ENCODE measurements at regions not wholly inside any gene's neighbourhood (a gene's known extent, or its start where the extent isn't known, plus 50 kb on each side); places are given as distances from the start of the nearest gene placed in this dataset.

- TF ChIP-seq CTCF (conservative IDR thresholded peaks at IDR 0.05; ENCODE audit: low read length), result no peak
- no peak for TF ChIP-seq EZH2phosphoT487 (IDR thresholded peaks at IDR 0.05; ENCODE audit: borderline replicate concordance)
- no peak overlapping the region for H3K4me2 ChIP-seq (ENCODE audit: low read depth, low read length, poor library complexity, severe bottlenecking)
- no peak overlapping the region for H3K9ac ChIP-seq (ENCODE audit: low read depth, low read length, poor library complexity, severe bottlenecking)
- no peaks in the 10 kb centered on the region for H4K20me1 ChIP-seq (ENCODE audit: insufficient read depth, low read length, poor library complexity, severe bottlenecking)
- H3K4me1 ChIP-seq (ENCODE audit: insufficient read depth, low read length, poor library complexity, severe bottlenecking), result no peaks in the 10 kb centered on the region
- no peaks in the 10 kb centered on the region for H3F3A ChIP-seq (ENCODE audit: low read depth)
- H3K36me3 ChIP-seq (ENCODE audit: insufficient read depth, low read length), result no peaks in the 10 kb centered on the region
- H3K9me2 ChIP-seq (replicated peaks; ENCODE audit: low read depth, low read length), result no peaks in the 10 kb centered on the region
- no peak overlapping the region for H2AFZ ChIP-seq (ENCODE audit: low read length)
- H3K27me3 ChIP-seq (ENCODE audit: insufficient read depth, low read length, poor library complexity, severe bottlenecking), result no peaks in the 10 kb centered on the region
- H3K9me3 ChIP-seq (ENCODE audit: insufficient read depth, low read depth, low read length), result no peaks in the 10 kb centered on the region
- H3K4me3 ChIP-seq (ENCODE audit: low read length, poor library complexity, severe bottlenecking), result no peak overlapping the region
- H3K79me2 ChIP-seq (ENCODE audit: insufficient read depth, low read length), result no peaks in the 10 kb centered on the region
Measured at GRCh38 chr12:115457798-115458197, 773.8 kb upstream of the TBX3 start.

- no peak overlapping the region for H2AFZ ChIP-seq (ENCODE audit: low read length)
- H3K4me3 ChIP-seq (ENCODE audit: low read length, poor library complexity, severe bottlenecking), result no peak overlapping the region
- no peaks in the 10 kb centered on the region for H4K20me1 ChIP-seq (ENCODE audit: insufficient read depth, low read length, poor library complexity, severe bottlenecking)
- H3K4me2 ChIP-seq (ENCODE audit: low read depth, low read length, poor library complexity, severe bottlenecking), result no peak overlapping the region
- no peak overlapping the region for H3K9ac ChIP-seq (ENCODE audit: low read depth, low read length, poor library complexity, severe bottlenecking)
- H3K36me3 ChIP-seq (ENCODE audit: insufficient read depth, low read length), result no peaks in the 10 kb centered on the region
- H3K9me3 ChIP-seq (ENCODE audit: insufficient read depth, low read depth, low read length), result no peaks in the 10 kb centered on the region
- H3K27me3 ChIP-seq (ENCODE audit: insufficient read depth, low read length, poor library complexity, severe bottlenecking), result no peaks in the 10 kb centered on the region
- H3K4me1 ChIP-seq (ENCODE audit: insufficient read depth, low read length, poor library complexity, severe bottlenecking), result no peaks in the 10 kb centered on the region
- H3K9me2 ChIP-seq (replicated peaks; ENCODE audit: low read depth, low read length), result no peaks in the 10 kb centered on the region
- TF ChIP-seq EZH2phosphoT487 (IDR thresholded peaks at IDR 0.05; ENCODE audit: borderline replicate concordance) (no peak), CTCF (conservative IDR thresholded peaks at IDR 0.05; ENCODE audit: low read length) (no peak)
- H3F3A ChIP-seq (ENCODE audit: low read depth), result no peaks in the 10 kb centered on the region
- H3K79me2 ChIP-seq (ENCODE audit: insufficient read depth, low read length), result no peaks in the 10 kb centered on the region
Measured at GRCh38 chr12:115456946-115457689, 773.1 kb upstream of the TBX3 start.

GRCh38 chr12:115455268-115455681 is 771.3 kb upstream of the TBX3 start:
- Histone ChIP-seq H4K20me1 (ENCODE audit: insufficient read depth, low read length, poor library complexity, severe bottlenecking) (no peaks in the 10 kb centered on the region), H3K27me3 (ENCODE audit: insufficient read depth, low read length, poor library complexity, severe bottlenecking) (no peaks in the 10 kb centered on the region), H3K4me1 (ENCODE audit: insufficient read depth, low read length, poor library complexity, severe bottlenecking) (no peaks in the 10 kb centered on the region), H3K79me2 (ENCODE audit: insufficient read depth, low read length) (no peaks in the 10 kb centered on the region), H3K4me3 (ENCODE audit: low read length, poor library complexity, severe bottlenecking) (no peak overlapping the region), H2AFZ (ENCODE audit: low read length) (no peak overlapping the region), H3K9ac (ENCODE audit: low read depth, low read length, poor library complexity, severe bottlenecking) (no peak overlapping the region), H3K36me3 (ENCODE audit: insufficient read depth, low read length) (no peaks in the 10 kb centered on the region), H3K9me2 (replicated peaks; ENCODE audit: low read depth, low read length) (no peaks in the 10 kb centered on the region), H3F3A (ENCODE audit: low read depth) (no peaks in the 10 kb centered on the region), H3K9me3 (ENCODE audit: insufficient read depth, low read depth, low read length) (no peaks in the 10 kb centered on the region), H3K4me2 (ENCODE audit: low read depth, low read length, poor library complexity, severe bottlenecking) (no peak overlapping the region)
- TF ChIP-seq CTCF (conservative IDR thresholded peaks at IDR 0.05; ENCODE audit: low read length) (no peak), EZH2phosphoT487 (IDR thresholded peaks at IDR 0.05; ENCODE audit: borderline replicate concordance) (no peak)

All from Loucy (cell line).